GM19452 (cell line): ENCODE measurements at regions not wholly inside any gene's neighbourhood (a gene's known extent, or its start where the extent isn't known, plus 50 kb on each side); places are given as distances from the start of the nearest gene placed in this dataset.
"Not testable (repeated sequence)": the region's sequence is repeated elsewhere in the genome, so short reads cannot be mapped to it uniquely, and the experiment has no call there.

Experiments
- ATAC-seq: cut with Tn5 transposase; IDR thresholded peaks from one replicate; pipeline ENCODE4 v1.9.1; 2021; ENCODE audit not compliant: unreplicated experiment

DNA sequence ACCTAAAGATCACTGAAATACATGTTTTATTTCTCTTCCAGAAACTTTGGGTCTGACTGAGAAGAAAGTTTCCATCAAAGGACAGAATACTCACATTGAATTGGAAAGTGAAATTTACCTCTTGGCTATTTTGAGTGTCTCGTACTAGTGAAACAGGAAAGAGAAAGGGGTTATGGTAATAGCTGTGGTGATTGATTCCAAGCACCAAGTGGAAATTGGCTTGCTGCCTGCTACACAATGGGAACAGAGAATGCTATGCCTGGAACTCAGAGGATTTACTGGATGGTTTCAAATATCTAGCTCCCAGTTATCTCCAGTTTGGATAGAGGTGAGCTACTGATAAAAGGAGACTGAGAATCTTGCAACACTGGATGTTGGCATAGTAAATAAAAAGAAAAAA lies 492.8 kb upstream of the FSIP2 start:
- ATAC-seq = no peak

DNA sequence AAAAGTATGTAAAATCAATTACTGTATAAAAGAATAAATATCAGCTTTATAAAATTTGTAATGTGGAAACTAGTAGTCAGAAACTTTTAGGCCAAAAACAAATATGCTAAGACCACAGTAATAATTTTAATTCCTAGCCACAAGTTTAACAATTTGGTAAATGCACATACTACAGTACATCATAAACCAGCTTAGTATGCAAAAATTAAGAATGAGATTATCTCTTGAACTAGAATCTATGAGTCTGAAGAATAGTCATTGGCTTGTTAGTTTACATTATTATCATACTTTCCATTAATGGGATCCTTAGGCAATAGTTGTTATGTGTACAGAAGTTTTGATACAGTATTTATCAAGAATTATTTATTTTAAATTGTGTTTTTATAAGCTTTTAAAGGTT lies 491.9 kb upstream of the FSIP2 start:
- no peak for ATAC-seq

DNA sequence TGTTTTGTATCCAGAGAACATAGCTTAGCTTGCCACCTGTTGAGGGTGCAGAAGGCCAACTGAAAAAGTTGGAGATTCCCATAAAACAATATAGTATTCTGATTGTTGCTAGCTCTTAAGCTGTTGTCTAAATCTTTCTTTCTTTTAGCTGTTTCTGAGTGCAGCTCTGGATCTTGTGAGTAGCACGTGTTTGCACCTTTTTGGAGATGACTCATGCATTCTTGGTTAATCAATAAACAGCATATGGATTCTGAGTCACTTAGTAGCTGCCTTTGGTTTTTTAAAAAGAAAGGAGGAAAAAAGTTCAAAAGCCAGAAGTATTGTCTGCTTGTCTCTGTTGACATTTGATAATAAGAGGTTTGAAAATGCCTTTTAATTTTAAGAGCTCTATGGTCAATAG lies 483.0 kb upstream of the FSIP2 start:
- no peak for ATAC-seq

DNA sequence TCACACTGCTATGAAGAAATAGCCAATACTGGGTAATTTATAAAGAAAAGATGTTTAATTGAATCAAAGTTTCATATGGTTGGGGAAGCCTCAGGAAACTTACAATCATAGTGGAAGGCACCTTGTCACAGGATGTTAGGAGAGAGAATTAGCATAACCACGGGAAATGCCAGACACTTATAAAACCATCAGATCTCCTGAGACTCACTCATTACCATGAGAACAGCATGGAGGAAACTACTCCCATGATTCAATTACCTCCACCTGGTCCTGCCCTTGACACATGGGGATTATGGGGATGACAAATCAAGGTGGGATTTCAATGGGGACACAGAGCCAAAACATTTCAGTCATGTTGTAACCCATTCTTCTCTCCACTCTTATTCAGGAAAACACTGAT lies 472.9 kb upstream of the FSIP2 start:
- ATAC-seq = no peak

DNA sequence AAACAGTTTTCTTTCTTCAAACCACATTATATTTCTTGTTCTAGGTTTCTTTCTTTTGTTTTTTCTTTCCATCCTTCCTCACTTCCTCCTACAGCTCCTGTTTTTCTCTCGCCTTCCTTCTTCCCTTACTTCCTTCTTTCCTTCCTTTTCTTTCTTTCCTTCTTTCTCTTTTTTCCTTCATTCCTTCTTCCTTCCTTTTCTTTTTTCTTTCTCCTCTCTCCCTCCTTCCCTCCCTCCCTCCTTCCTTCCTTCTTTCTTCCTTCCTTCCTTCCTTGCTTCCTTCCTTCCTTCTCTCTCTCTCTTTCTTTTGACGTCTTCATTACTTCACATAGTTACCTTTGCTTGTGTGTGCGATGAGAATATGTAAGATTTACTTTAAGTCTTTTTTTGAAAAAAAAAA lies 470.0 kb upstream of the FSIP2 start:
- ATAC-seq = no peak

DNA sequence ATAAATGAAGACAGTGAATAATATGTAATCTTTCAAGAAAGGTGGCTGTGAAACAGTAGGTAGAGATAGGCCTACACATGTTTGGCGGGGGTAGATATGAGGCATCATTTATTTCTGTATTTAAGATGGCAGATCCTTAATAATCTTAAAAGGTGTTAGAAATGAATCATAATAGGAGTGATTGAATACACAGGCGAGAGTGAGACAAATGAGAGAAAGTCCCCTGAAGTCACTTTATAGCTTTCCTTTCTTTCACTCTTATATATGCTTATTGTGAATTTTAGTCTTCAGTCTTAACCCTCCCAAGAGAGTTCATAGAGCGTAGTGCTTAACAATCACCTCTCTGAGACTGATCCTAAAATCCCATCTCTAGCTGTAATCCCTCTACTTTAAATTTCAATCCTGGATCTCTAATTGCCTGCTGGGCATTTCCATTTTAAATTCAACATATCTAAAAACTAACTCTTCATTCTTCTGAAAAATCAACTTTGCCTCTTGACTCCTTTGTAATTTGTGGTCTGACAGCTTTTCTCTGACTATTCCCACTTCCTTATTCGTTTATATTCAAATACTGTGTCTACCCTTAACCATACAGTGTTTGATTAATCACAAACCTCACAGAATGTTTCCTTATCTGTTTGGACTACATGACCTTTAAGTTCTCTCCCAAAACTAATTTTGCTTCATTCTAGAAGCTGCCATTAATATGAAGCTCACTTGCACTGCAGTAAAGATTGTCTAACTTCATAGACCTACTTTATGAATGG lies 463.7 kb upstream of the FSIP2 start:
- no peak for ATAC-seq

DNA sequence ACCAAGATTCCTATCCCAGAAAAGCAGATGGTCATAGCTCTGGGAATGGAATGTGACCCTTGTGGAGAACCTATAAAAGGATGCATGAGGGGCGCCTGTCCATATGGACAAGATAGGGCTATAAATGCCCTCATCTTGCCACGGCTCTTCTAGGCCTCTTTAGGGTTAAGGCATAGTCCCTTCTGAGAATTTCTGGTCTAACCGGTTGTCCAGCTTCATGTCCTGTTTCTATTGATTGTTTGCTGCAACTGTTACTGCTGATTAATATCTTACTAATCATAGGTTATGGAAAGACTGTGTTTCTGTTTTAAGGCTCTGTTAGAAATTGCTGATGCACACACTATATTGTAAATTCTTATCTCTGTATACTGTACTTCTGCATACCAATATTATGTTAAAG lies 462.6 kb upstream of the FSIP2 start:
- not testable (repeated sequence) for ATAC-seq

DNA sequence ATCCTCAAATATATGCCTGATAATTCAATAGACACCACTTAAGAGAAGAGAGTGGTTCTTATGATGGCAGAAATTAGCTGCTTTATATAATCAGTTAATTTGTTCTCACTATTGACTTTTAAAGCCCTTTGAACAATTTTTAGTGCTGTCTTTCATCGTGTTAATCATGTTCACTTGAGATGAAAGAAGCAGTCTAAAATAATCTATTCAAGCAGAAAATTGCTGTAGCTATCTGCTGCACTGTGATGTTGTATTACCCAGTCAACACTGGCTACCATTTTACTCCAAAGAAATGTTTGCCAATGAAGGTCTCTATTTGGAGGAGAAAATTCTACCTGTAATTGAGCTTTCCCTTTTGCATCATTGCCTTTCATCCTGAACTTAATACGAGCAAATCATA lies 459.8 kb upstream of the FSIP2 start:
- ATAC-seq = no peak

DNA sequence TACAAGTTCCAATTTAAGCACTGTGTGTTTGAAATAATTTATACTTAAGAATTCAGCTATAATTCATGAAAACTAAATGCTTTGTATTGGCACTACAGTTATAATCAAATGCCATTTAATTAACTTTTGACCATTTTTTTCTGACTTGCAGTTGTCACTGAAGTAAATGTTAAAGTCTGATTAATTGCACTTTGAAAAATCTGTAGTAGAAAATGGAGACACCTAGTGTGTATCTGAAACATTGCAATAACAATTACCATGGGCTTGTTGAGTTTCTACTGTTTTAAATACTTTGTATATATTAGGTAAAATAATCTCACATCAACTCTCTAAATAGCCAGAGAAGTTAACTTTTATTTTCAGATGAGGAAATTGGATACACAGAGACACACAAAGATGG lies 458.6 kb upstream of the FSIP2 start:
- ATAC-seq = no peak

DNA sequence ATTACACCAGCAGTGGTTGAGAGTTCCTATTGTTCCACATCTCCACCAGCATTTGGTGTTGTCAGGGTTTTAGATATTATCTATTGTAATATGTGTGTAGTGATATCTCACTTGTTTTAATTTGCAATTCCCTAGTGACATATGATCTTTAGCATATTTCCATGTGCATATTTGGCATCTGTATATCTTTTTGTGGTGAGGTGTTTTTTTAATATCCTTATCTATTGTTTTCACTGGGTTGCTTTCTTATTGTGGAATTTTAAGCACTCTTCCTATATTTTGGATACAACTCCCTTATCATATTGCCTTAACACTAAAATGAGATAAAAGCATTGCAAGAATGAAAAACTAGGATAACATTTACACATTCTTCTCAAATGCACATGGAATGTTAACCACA lies 453.9 kb upstream of the FSIP2 start:
- ATAC-seq = no peak

DNA sequence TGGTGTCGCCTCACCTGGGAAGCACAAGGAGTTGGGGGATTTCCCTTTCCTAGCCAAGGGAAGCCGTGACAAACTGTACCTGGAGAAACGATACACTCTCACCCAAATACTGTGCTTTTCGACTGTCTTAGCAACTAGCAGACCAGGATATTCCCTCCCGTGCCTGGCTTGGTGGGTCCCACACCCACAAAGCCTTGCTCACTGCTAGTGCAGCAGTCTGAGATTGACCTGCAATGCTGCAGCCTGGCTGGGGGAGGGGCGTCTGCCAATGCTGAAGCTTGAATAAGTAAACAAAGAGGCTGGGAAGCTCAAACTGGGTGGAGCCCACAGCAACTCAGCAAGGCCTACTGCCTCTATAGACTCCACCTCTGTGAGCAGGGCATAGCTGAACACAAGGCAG lies 448.6 kb upstream of the FSIP2 start:
- ATAC-seq = not testable (repeated sequence)

DNA sequence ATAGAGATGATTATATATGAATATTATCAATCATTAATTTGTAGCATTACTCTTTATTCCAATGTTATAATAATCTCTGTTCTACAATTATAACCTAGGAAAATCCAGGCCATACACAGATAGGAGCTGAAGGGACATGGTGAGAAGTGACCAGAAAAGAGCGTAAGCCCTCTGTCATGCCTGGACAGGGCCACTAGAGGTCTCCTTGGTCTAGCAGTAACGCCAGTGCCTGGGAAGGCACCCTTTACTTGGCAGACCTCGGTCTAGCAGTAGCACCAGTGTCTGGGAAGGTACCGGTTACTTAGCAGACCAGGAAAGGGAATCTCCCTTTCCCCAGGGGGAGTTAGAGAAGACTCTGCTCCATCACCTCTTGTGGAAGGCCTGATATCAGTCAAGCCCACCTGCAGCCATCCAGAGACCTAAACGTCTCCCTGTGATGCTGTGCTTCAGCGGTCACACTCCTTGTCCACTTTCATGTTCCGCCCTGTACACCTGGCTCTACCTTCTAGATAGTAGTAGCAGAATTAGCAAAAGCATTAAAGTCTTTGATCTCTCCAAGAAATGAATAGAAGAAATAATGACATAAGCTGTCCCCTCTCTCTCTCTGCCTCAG lies 447.5 kb upstream of the FSIP2 start:
- peak; percentile 98 for ATAC-seq

DNA sequence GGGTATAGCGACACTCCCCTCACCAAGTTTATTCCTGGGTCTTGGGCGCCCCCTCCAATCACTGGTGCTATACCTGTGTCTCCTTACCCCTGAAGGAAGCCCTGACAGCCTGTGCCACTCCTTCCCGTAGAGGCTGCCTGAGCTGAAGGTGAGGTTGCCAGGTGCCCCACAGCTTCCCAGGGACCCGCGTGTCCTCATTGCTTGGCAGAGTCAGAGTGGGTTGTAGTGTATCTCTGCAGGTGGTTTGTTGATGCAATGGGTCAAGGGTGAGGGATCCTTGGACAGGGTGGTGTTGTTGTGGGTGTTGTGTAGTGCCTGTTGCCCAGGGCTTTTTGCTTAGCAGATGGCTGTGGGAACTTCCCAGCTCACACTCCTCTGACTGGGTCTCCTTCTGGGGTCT lies 438.7 kb upstream of the FSIP2 start:
- ATAC-seq = no peak

DNA sequence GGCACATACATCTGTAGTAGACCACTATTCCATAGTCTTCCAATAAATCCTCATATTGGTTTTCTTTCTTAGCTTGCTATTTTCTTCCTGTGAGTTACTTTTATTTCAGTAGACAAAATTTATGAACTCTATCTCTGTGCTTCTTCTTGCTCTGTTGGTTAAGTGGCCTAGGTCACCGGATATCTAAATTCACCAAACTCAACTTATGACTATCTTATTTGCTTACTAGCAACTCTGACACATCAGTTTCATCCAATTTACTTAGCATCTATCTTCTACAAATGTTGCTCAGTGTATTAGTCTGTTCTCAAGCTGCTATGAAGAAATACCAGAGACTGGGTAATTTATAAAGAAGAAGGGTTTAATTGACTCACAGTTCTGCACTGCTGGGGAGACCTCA lies 432.5 kb upstream of the FSIP2 start:
- no peak for ATAC-seq

DNA sequence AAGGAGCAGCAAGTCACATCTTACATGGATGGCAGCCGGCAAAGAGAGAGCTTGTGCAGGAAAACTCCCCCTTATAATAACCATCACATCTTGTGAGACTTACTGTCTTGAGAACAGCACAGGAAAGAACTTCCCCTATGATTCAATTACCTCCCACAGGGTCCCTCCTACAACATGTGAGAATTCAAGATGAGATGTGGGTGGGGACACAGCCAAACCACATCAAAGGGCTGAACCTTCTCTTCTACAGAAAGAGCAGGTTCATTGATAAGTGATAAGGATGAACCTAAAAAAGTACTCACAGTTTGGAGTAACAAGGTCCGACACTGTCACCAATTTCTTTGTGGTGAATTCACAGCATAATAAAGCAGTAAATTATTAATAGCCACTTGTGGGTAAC lies 422.2 kb upstream of the FSIP2 start:
- ATAC-seq = no peak

DNA sequence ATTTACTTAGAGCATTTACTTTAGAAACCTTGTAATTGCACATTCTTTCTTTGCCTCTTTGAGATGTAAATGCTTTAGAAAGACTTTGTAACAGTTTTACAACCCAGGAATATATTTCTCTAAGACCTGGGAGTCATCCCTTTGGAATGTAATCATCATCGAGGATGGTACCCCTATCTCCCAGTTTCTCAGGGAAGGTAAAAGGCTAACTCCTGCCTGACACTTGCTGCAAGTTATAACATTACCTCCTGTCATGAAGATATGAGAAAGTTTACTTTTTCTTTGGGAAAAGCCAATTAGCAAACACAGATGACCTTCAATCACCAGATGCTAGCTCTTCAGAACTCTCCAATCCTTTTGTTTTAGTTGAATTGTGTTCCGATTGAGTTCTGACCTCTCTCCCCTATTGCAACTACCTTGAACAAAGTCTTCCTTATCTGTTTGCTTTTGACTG lies 420.3 kb upstream of the FSIP2 start:
- ATAC-seq = no peak

DNA sequence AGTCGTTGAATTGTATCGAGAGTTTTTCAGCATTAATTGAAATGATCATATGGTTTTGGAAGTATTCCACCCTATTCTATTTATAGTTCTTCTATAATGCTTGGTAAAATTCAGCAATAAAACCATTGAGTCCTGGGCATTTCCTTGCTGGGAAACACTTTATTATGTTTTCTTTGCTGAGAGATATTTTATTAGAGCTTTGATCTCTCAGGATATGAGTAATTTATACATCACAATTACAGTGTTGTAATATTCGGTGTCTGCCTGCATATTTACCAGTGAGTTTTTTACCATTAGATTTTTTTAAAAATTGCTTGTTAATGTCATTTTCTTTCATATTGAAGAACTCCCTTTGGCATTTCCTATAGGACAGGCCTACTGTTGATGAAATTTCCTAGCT lies 402.7 kb upstream of the FSIP2 start:
- no peak for ATAC-seq

DNA sequence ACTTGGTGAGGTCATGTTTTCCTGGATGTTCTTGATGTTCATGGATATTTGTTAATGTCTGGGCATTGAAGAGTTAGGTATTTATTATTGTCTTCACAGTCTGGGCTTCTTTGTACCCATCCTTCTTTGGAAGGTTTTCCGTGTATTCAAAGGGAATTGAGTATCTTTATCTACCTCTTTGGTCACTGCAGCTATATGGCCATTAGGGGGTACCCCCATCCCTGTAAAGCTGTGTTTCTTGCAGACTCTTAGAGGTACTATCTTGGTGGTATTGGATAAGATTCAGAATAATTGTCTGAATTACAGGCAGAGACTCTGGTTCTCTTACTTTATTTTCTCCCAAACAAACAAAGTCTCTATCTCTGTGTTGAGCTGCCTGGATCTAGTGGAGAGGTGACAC lies 401.6 kb upstream of the FSIP2 start:
- ATAC-seq = no peak

DNA sequence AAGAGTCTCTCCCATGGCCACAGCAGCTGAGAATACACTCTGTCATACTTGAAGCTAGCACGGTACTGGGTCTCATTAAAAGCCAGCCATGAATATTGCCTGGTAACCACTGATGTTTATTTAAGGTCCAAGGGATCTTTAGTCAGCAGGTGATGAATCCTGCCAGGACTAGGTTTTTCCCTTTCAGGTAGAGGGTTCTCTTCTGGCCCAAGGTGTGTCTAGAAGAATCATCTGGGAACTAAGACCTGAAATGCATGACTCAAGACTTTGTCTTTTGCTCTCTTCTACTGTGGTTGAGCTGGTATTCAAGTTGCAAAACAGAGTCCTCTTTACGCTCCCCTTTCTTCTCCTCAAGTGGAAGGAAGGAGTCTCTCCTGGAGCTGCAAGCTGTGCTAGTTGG lies 400.5 kb upstream of the FSIP2 start:
- ATAC-seq = no peak

DNA sequence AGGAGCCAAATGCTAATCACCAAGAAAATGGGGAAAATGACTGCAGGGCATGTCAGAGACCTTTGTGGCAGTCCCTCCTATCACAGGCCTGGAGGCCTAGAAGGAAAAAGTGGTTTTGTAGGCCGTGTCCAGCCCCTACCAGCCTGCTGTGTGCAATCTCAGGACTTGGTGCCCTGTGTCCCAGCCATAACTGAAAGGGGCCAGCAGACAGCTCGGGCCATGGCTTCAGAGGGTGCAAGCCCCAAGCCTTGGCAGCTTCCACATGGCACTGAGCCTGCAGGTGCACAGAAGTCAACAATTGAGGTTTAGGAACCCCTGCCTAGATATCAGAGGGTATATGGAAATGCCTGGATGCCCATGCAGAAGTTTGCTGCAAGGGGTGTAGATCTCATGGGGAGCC lies 391.2 kb upstream of the FSIP2 start:
- ATAC-seq = no peak

DNA sequence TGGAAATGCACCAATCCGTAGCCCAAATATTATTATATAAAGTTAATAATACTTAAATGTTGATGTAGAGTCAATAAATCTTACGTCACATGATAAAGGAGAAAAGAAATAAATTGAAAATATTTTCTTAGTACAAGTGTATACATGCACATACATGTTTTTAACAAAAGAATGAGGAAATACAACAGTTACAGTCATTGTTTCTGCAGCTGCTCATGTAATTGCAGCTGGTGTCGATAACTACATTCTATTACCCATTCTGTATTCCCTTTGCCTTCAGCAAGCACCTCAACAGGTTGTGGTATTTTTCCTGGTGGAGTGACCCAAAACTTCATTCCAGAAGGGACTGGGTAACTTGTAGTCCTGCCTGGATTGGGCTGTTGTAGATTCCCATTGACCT lies 377.8 kb upstream of the FSIP2 start:
- no peak for ATAC-seq

DNA sequence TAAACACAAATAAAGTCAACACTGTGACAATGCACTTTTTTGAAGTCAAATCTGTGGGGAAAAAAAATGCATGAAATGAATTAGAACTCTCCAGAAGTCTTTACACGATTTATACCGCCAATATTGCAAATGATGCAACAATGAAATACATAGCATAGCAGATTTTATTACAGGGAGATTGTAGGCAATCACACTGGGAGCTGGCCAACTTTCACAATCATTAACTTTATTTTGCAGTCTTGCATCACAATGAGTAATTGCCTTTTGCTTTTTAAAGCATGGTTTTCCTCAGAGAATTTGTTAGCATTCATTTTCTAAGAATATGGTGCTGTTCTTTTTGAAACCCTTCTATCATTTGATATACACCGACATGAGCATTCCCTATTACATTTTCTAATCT lies 366.4 kb upstream of the FSIP2 start:
- ATAC-seq = no peak

DNA sequence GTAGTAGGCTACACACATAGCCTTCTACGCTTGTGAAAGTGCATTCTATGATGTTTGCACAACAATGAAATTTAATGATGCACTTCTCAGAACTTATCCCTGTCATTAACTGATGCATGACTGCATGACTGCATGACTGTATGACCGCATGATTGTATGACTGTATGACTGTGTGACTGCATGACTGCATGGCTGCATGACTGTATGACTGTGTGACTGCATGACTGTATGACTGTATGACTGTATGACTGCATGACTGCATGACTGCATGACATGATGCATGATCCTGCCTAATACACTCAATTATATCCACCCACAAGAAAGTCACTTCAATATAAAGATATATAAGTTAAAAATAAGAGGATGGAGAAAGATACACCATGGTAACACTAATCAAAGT lies 365.4 kb upstream of the FSIP2 start:
- no peak for ATAC-seq
